K562 (cell line): ENCODE measurements at regions not wholly inside any gene's neighbourhood (a gene's known extent, or its start where the extent isn't known, plus 50 kb on each side); places are given as distances from the start of the nearest gene placed in this dataset.

Source experiments
- ATAC-seq: fragments of 200-7000 bp; cut with Tn5 transposase; 3 replicates; pipeline ENCODE4 v1.9.1; 2020; ENCODE audit warnings: moderate library complexity
- BruUV-seq: library from RNA; stranded (reverse); fragments of 400-500 nt; replicated peaks from 2 replicates; lab custom pipeline; 2021; lab: Mats Ljungman, UMichigan
- CTCF ChIA-PET: fragments of 300-600 bp; formaldehyde crosslinking; extraction: SDS; loops from one replicate; lab custom pipeline; 2021; ENCODE audit warnings: low intra/inter-chr PET ratio; lab: Yijun Ruan, JAX
- POLR2A ChIA-PET: fragments of 300-600, 350-650 bp; sonication (Branson Sonifier 250); formaldehyde crosslinking; extraction: SDS; loops from one replicate; lab custom pipeline; 2021; ENCODE audit warnings: antibody characterized with exemption, inconsistent platforms; lab: Yijun Ruan, JAX
- DNase-seq, 4 experiments: peaks; one replicate each; pipeline versions ENCODE4 v3.0.0 to v3.0.0-alpha.2; 2011 to 2018; ENCODE audit warnings: low spot score in 3 of 4, mixed read lengths in 3 of 4; ENCODE audit errors: extremely low read depth in 1 of 4
- FAIRE-seq: peaks from 2 replicates; lab custom pipeline; 2011; peaks lifted over from hg19 to GRCh38; lab: Jason Lieb, UNC
- H2AFZ ChIP-seq: 2 replicates; pipeline ENCODE4 v1.6.0; 2011; ENCODE audit warnings: low read depth, low read length, control low read depth, inconsistent platforms
- H3K27ac ChIP-seq: fragments of 200-600 bp; 3 replicates; pipeline ENCODE4 v1.8.0; 2011; ENCODE audit warnings: low read depth, mild to moderate bottlenecking, control low read depth, inconsistent platforms, low read length, moderate library complexity, mixed read lengths; ENCODE audit errors: extremely low read depth
- H3K27me3 ChIP-seq, 2 experiments: fragments of 300-600 bp in 1 of 2; 2 replicates in 1 of 2; 3 replicates in 1 of 2; pipeline versions ENCODE4 v1.6.0 to v1.8.0; 2011; ENCODE audit warnings: inconsistent platforms in 2 of 2, low read length in 2 of 2, mild to moderate bottlenecking in 1 of 2, mixed read lengths in 1 of 2, moderate library complexity in 1 of 2; ENCODE audit not compliant: control insufficient read depth in 2 of 2, insufficient read depth in 2 of 2
- H3K36me3 ChIP-seq: fragments of 300-600 bp; 3 replicates; pipeline ENCODE4 v1.8.0; 2011; ENCODE audit warnings: mild to moderate bottlenecking, low read length, inconsistent platforms; ENCODE audit not compliant: control insufficient read depth, insufficient read depth
- H3K4me1 ChIP-seq, 2 experiments: fragments of 200-600 bp in 1 of 2; replicated peaks in 1 of 2; 2 replicates in 1 of 2; 3 replicates in 1 of 2; pipeline versions ENCODE4 v1.5.1 to v1.8.0; 2011; ENCODE audit warnings: inconsistent platforms in 2 of 2, low read length in 2 of 2, mild to moderate bottlenecking in 1 of 2, mixed read lengths in 1 of 2, moderate library complexity in 1 of 2; ENCODE audit not compliant: control insufficient read depth in 2 of 2, insufficient read depth in 2 of 2
- H3K4me2 ChIP-seq: 2 replicates; pipeline ENCODE4 v1.6.1; 2011; ENCODE audit warnings: low read length, control low read depth, inconsistent platforms, mixed read lengths; ENCODE audit not compliant: insufficient read depth
- H3K4me3 ChIP-seq: fragments of 200-600 bp; sonication (generic), shearing (Covaris generic); 2 replicates; pipeline ENCODE4 v1.5.1; 2016; ENCODE audit warnings: control low read depth, inconsistent platforms
- H3K79me2 ChIP-seq: fragments of 200-600 bp; 3 replicates; pipeline ENCODE4 v1.8.0; 2011; ENCODE audit warnings: low read length, inconsistent platforms; ENCODE audit not compliant: control insufficient read depth, insufficient read depth
- H3K9ac ChIP-seq, 2 experiments: 2 replicates each; pipeline versions ENCODE4 v1.6.0 to v1.6.1; 2011; ENCODE audit warnings: low read depth in 2 of 2, low read length in 2 of 2, control low read depth in 1 of 2, inconsistent platforms in 1 of 2, mild to moderate bottlenecking in 1 of 2, mixed read lengths in 1 of 2; ENCODE audit not compliant: insufficient read depth in 1 of 2
- H3K9me1 ChIP-seq: one replicate; pipeline ENCODE4 v1.6.0; 2011; ENCODE audit warnings: inconsistent platforms, mild to moderate bottlenecking, low read length, moderate library complexity; ENCODE audit not compliant: control insufficient read depth, insufficient read depth
- H3K9me3 ChIP-seq: replicated peaks from 2 replicates; pipeline ENCODE4 v1.5.1; 2011; ENCODE audit warnings: low read depth, low read length, inconsistent platforms; ENCODE audit not compliant: control insufficient read depth, insufficient read depth
- H4K20me1 ChIP-seq: replicated peaks from 2 replicates; pipeline ENCODE4 v1.6.1; 2011; ENCODE audit warnings: low read length, inconsistent platforms, mixed read lengths; ENCODE audit not compliant: control insufficient read depth, insufficient read depth
- BRF1 ChIP-seq: IDR thresholded peaks from 3 replicates; pipeline ENCODE4 v1.6.1; 2011; ENCODE audit warnings: borderline replicate concordance, mild to moderate bottlenecking; ENCODE audit not compliant: insufficient read length; ENCODE audit errors: extremely low read depth
- DMBX1 ChIP-seq: fragments of 250-450 bp; sonication (Bioruptor Pico); IDR thresholded peaks from 2 replicates; pipeline ENCODE4 v1.8.0; 2022; ENCODE audit warnings: inconsistent platforms, mild to moderate bottlenecking, moderate library complexity, borderline replicate concordance
- KAT8 ChIP-seq: fragments of 450-650 bp; IDR thresholded peaks from 2 replicates; pipeline ENCODE4 v1.6.1; 2016; ENCODE audit warnings: low read depth, mild to moderate bottlenecking
- MITF ChIP-seq: IDR thresholded peaks from 2 replicates; pipeline ENCODE4 v1.6.1; 2014; ENCODE audit warnings: antibody characterized with exemption
- NR3C1 ChIP-seq: sonication (generic); formaldehyde crosslinking; IDR thresholded peaks from 2 replicates; pipeline ENCODE4 v1.8.1; 2022; ENCODE audit warnings: missing genetic modification reagents
- PTTG1 ChIP-seq: fragments of 450-650 bp; IDR thresholded peaks from 2 replicates; pipeline ENCODE4 v1.6.1; 2016; ENCODE audit warnings: low read depth, mild to moderate bottlenecking, missing genetic modification characterization, missing compliant biosample characterization
- TAF7 ChIP-seq: fragments of 450-650 bp; IDR thresholded peaks from 2 replicates; pipeline ENCODE4 v1.6.1; 2016; ENCODE audit warnings: missing genetic modification characterization, missing compliant biosample characterization
- THAP12 ChIP-seq: fragments of 250-450 bp; sonication (Bioruptor Pico); IDR thresholded peaks from 2 replicates; pipeline ENCODE4 v1.9.0; 2021; ENCODE audit warnings: mild to moderate bottlenecking, inconsistent platforms
- ZNF583 ChIP-seq: fragments of 250-450 bp; sonication (Bioruptor Pico); IDR thresholded peaks from 2 replicates; pipeline ENCODE4 v1.4.0; 2020
- ZNF655 ChIP-seq: fragments of 250-450 bp; sonication (Bioruptor Pico); IDR thresholded peaks from 2 replicates; pipeline ENCODE4 v1.5.0; 2021
- ZNF699 ChIP-seq: fragments of 250-450 bp; sonication (Bioruptor Pico); IDR thresholded peaks from 2 replicates; pipeline ENCODE4 v1.8.0; 2021; ENCODE audit warnings: mild to moderate bottlenecking, moderate library complexity; ENCODE audit not compliant: insufficient replicate concordance
- WGBS: fragments of 100-300 bp; shearing (Covaris generic); methylation state at CpG from one replicate; pipeline ENCODE4 v1.1.6; 2016; ENCODE audit warnings: low coverage, mixed read lengths; ENCODE audit not compliant: insufficient coverage; ENCODE audit errors: missing lambda C conversion rate; 5-methylcytosine and 5-hydroxymethylcytosine counted together
- in situ Hi-C: fragments of 300-500 bp; cut with MboI; formaldehyde crosslinking; loops from 4 replicates; pipeline ENCODE4 v1.15.0; 2018; ENCODE audit warnings: inconsistent platforms, mixed read lengths
- intact Hi-C: fragments of 100-400 bp; cut with micrococcal nuclease; formaldehyde crosslinking; loops from 2 replicates; pipeline ENCODE4 v1.14.2; 2022
- TF ChIP-seq, protein P1 (sequence below): fragments of 200-800 bp; sonication (Bioruptor generic); IDR thresholded peaks from 2 replicates; pipeline ENCODE4 v1.6.1; 2016; ENCODE audit warnings: missing genetic modification characterization, missing compliant biosample characterization

GRCh38 chr10:62583876-62584615 lies 209.9 kb downstream of the ZNF365 start:
- no TSS peak for BruUV-seq
- ATAC-seq (no peak), FAIRE-seq (no peak), DNase-seq (no peak)
- no peaks in the 10 kb centered on the region for H3K27me3 ChIP-seq
- 0% methylated on average over 3 of the region's 3 CpGs for WGBS
- H3K4me1 ChIP-seq: no peaks in the 10 kb centered on the region
- H3K79me2 ChIP-seq: no peaks in the 10 kb centered on the region
- no peaks in the 10 kb centered on the region for H4K20me1 ChIP-seq
- H3K9ac ChIP-seq: no peak overlapping the region
- H2AFZ ChIP-seq: no peak overlapping the region
- ChIA-PET CTCF (no interaction called here), POLR2A (no interaction called here)
- H3K9me3 ChIP-seq: no peaks in the 10 kb centered on the region
- intact Hi-C loops (no loop called here), in situ Hi-C loops (loop anchor here (25.0 kb wide), 1 partner anchor 1153 kb away; no protein-coding TSS in a partner anchor)
- no peak overlapping the region for H3K4me2 ChIP-seq
- no peak overlapping the region for H3K27ac ChIP-seq
- no peaks in the 10 kb centered on the region for H3K9me1 ChIP-seq
- H3K4me3 ChIP-seq: no peak overlapping the region
- H3K36me3 ChIP-seq: no peaks in the 10 kb centered on the region
- TF ChIP-seq DMBX1 (CRISPR knock-in tag) (no peak), ZNF583 (CRISPR knock-in tag) (no peak), ZNF699 (CRISPR knock-in tag) (no peak), MITF (no peak), PTTG1 (no peak), NR3C1 (CRISPR knock-in tag) (no peak), TAF7 (tag) (no peak), THAP12 (CRISPR knock-in tag) (no peak), KAT8 (no peak), ZNF655 (CRISPR knock-in tag) (no peak), BRF1 (no peak)
- TF ChIP-seq, protein P1, sequence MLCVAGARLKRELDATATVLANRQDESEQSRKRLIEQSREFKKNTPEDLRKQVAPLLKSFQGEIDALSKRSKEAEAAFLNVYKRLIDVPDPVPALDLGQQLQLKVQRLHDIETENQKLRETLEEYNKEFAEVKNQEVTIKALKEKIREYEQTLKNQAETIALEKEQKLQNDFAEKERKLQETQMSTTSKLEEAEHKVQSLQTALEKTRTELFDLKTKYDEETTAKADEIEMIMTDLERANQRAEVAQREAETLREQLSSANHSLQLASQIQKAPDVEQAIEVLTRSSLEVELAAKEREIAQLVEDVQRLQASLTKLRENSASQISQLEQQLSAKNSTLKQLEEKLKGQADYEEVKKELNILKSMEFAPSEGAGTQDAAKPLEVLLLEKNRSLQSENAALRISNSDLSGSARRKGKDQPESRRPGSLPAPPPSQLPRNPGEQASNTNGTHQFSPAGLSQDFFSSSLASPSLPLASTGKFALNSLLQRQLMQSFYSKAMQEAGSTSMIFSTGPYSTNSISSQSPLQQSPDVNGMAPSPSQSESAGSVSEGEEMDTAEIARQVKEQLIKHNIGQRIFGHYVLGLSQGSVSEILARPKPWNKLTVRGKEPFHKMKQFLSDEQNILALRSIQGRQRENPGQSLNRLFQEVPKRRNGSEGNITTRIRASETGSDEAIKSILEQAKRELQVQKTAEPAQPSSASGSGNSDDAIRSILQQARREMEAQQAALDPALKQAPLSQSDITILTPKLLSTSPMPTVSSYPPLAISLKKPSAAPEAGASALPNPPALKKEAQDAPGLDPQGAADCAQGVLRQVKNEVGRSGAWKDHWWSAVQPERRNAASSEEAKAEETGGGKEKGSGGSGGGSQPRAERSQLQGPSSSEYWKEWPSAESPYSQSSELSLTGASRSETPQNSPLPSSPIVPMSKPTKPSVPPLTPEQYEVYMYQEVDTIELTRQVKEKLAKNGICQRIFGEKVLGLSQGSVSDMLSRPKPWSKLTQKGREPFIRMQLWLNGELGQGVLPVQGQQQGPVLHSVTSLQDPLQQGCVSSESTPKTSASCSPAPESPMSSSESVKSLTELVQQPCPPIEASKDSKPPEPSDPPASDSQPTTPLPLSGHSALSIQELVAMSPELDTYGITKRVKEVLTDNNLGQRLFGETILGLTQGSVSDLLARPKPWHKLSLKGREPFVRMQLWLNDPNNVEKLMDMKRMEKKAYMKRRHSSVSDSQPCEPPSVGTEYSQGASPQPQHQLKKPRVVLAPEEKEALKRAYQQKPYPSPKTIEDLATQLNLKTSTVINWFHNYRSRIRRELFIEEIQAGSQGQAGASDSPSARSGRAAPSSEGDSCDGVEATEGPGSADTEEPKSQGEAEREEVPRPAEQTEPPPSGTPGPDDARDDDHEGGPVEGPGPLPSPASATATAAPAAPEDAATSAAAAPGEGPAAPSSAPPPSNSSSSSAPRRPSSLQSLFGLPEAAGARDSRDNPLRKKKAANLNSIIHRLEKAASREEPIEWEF (CRISPR knock-in tag): no peak
